ENCODE measurements at regions not wholly inside any gene's neighbourhood (a gene's known extent, or its start where the extent isn't known, plus 50 kb on each side); places are given as distances from the start of the nearest gene placed in this dataset.

DNA sequence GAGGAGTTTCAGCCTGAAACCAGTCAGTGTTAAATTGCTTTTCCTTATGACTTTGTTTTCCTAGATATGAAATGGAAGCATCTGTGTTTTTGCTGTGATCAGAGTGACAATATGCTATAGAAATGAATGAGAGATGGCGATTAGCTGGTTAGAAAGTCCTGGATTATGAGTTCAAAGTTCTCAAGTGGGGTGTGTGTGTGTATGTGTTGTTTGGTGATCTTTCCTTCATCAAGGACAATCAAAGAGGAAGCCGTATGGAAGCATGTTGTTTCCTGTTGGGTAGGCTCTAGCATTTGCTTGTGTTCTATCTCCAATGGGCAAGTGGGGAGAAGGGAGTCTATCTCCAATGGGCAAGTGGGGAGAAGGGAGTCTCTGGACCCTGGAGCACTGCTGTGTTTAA lies 64.0 kb upstream of the STX18 start:
- no peak for TF ChIP-seq POLR2A (IDR thresholded peaks at IDR 0.05)
- TF ChIP-seq, protein P1, sequence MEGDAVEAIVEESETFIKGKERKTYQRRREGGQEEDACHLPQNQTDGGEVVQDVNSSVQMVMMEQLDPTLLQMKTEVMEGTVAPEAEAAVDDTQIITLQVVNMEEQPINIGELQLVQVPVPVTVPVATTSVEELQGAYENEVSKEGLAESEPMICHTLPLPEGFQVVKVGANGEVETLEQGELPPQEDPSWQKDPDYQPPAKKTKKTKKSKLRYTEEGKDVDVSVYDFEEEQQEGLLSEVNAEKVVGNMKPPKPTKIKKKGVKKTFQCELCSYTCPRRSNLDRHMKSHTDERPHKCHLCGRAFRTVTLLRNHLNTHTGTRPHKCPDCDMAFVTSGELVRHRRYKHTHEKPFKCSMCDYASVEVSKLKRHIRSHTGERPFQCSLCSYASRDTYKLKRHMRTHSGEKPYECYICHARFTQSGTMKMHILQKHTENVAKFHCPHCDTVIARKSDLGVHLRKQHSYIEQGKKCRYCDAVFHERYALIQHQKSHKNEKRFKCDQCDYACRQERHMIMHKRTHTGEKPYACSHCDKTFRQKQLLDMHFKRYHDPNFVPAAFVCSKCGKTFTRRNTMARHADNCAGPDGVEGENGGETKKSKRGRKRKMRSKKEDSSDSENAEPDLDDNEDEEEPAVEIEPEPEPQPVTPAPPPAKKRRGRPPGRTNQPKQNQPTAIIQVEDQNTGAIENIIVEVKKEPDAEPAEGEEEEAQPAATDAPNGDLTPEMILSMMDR (IDR thresholded peaks at IDR 0.05): no peak
- no peak for TF ChIP-seq POLR2AphosphoS5 (IDR thresholded peaks at IDR 0.05; ENCODE audit: insufficient read depth in 1 of 2, low read depth in 1 of 2)

Measured in vagina (tissue), 2 donors.